Cardiac fibroblast (primary cell): ENCODE measurements at regions not wholly inside any gene's neighbourhood (a gene's known extent, or its start where the extent isn't known, plus 50 kb on each side); places are given as distances from the start of the nearest gene placed in this dataset.
A peak's percentile ranks its signal among the peaks of the same experiment; 100 is the strongest.

Experiments
- DNase-seq, 2 donors: peaks; one replicate each; pipeline versions ENCODE4 v3.0.0 to v3.0.0-alpha.2; 2010; ENCODE audit warnings: low read depth in 2 of 2
- H3K4me3 ChIP-seq, 2 donors: replicated peaks in 1 of 2; 1 replicate in 1 of 2; 2 replicates in 1 of 2; pipeline ENCODE4 v1.5.1; 2011; ENCODE audit warnings: low read depth in 2 of 2, low read length in 2 of 2, mild to moderate bottlenecking in 2 of 2, moderate library complexity in 1 of 2
- CTCF ChIP-seq: IDR thresholded peaks from one replicate; pipeline ENCODE4 v1.5.1; 2011; ENCODE audit warnings: low read depth, mild to moderate bottlenecking, low read length, inconsistent platforms

- H3K4me3 ChIP-seq = no peak overlapping the region
- DNase-seq = no peak
- TF ChIP-seq CTCF = no peak
These were observed 167.0 kb downstream of the NUFIP1 start for GRCh38 chr13:44822291-44822690.

GRCh38 chr13:44819772-44820171 lies 169.5 kb downstream of the NUFIP1 start:
- DNase-seq = no peak
- no peak for TF ChIP-seq CTCF
- no peak overlapping the region for H3K4me3 ChIP-seq

- DNase-seq = peak; percentile 71 to 86
These were observed 170.0 kb downstream of the NUFIP1 start for GRCh38 chr13:44819245-44819644.

GRCh38 chr13:44818428-44818827 lies 170.8 kb downstream of the NUFIP1 start:
- TF ChIP-seq CTCF = no peak
- no peak overlapping the region for H3K4me3 ChIP-seq
- peak; percentile 45 to 51 for DNase-seq

More at GRCh38 chr13:44819245-44819644, 170.0 kb downstream of the NUFIP1 start:
- no peak overlapping the region for H3K4me3 ChIP-seq
- TF ChIP-seq CTCF = no peak

GRCh38 chr13:44818016-44818415 lies 171.3 kb downstream of the NUFIP1 start:
- no peak overlapping the region for H3K4me3 ChIP-seq
- no peak for TF ChIP-seq CTCF
- DNase-seq = no peak

- H3K4me3 ChIP-seq = no peak overlapping the region
- no peak for TF ChIP-seq CTCF
- peak in 1 of 2 donors; percentile 68 for DNase-seq
These were observed 172.1 kb downstream of the NUFIP1 start for GRCh38 chr13:44817131-44817671.

- TF ChIP-seq CTCF = no peak
- no peak for DNase-seq
- no peak overlapping the region for H3K4me3 ChIP-seq
These were observed 172.6 kb downstream of the NUFIP1 start for GRCh38 chr13:44816701-44817100.
